Chondrocyte (in vitro differentiated cells): ENCODE measurements at regions not wholly inside any gene's neighbourhood (a gene's known extent, or its start where the extent isn't known, plus 50 kb on each side); places are given as distances from the start of the nearest gene placed in this dataset.

ENCODE experiments used
- DNase-seq: peaks from one replicate; pipeline ENCODE4 v3.0.0; 2021; ENCODE audit warnings: mixed read lengths, low spot score
- H3K27ac Mint-ChIP-seq: one replicate; pipeline ENCODE4 v1.8.0; 2021; ENCODE audit warnings: mild to moderate bottlenecking, moderate library complexity, mixed read lengths; ENCODE audit not compliant: unreplicated experiment
- H3K27me3 Mint-ChIP-seq: 2 replicates; pipeline ENCODE4 v1.8.0; 2021; ENCODE audit warnings: low read depth, mixed read lengths
- H3K36me3 Mint-ChIP-seq: 2 replicates; pipeline ENCODE4 v1.8.0; 2021; ENCODE audit warnings: low read depth, mixed read lengths
- H3K4me1 Mint-ChIP-seq: 2 replicates; pipeline ENCODE4 v1.8.0; 2021; ENCODE audit warnings: low read depth, mild to moderate bottlenecking, mixed read lengths
- H3K4me3 Mint-ChIP-seq: one replicate; pipeline ENCODE4 v1.8.0; 2021; ENCODE audit warnings: mild to moderate bottlenecking, moderate library complexity, mixed read lengths; ENCODE audit not compliant: unreplicated experiment
- H3K9me3 Mint-ChIP-seq: 2 replicates; pipeline ENCODE4 v1.8.0; 2021; ENCODE audit warnings: low read depth, mixed read lengths
- TF ChIP-seq, protein P1 (sequence below): fragments of 200-600 bp; sonication (generic); IDR thresholded peaks from 2 replicates; pipeline ENCODE4 v1.5.0; 2021; ENCODE audit warnings: antibody characterized with exemption, mild to moderate bottlenecking, moderate library complexity

DNA sequence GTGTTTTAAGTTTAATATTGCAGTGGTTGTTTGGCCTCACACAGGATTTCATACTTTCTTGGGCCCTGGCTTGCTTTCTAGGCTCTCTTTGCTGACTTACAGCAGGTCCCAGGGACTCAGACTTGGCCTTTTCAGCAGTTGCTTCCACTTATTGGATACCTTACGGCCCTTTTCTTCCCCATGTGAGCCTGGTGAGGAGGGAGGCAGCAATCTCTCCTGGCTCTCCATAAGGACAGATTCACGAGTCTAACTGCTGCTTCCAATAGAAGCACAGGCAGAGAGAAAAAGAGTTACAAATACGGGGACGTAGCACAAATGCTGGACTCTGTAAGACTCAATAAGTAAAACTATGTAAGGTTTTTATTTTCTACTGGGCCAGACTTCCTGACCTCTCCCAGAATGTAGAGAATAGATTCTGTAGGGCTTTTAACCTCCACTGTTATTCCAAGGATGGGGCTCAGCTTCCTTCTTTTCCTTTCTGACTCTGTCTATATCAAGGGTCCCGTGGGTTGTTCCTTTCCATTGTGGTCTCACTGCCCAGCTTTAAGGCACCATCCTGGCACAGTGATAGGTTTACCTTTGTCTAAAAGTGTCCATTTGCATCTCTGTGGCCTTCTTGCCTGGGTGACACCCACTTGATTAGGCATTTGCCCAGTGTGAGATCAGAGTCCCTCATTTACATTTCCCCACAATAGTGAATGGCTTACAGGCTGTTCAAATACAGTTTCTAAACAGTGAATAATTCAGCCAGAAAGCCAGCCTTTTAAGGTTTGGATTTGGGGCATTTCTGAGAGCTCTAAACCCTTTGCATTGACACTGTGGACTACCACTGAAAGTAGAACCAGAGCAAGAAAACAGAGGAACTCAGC, 92.8 kb downstream of the RASSF10 start:
- no peaks in the 10 kb centered on the region for H3K4me1 Mint-ChIP-seq
- H3K36me3 Mint-ChIP-seq = no peaks in the 10 kb centered on the region
- DNase-seq = no peak
- H3K4me3 Mint-ChIP-seq = no peak overlapping the region
- TF ChIP-seq, protein P1, sequence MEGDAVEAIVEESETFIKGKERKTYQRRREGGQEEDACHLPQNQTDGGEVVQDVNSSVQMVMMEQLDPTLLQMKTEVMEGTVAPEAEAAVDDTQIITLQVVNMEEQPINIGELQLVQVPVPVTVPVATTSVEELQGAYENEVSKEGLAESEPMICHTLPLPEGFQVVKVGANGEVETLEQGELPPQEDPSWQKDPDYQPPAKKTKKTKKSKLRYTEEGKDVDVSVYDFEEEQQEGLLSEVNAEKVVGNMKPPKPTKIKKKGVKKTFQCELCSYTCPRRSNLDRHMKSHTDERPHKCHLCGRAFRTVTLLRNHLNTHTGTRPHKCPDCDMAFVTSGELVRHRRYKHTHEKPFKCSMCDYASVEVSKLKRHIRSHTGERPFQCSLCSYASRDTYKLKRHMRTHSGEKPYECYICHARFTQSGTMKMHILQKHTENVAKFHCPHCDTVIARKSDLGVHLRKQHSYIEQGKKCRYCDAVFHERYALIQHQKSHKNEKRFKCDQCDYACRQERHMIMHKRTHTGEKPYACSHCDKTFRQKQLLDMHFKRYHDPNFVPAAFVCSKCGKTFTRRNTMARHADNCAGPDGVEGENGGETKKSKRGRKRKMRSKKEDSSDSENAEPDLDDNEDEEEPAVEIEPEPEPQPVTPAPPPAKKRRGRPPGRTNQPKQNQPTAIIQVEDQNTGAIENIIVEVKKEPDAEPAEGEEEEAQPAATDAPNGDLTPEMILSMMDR = no peak
- no peaks in the 10 kb centered on the region for H3K9me3 Mint-ChIP-seq
- H3K27ac Mint-ChIP-seq = no peak overlapping the region
- peaks cover 9% of the 10 kb centered on the region for H3K27me3 Mint-ChIP-seq

DNA sequence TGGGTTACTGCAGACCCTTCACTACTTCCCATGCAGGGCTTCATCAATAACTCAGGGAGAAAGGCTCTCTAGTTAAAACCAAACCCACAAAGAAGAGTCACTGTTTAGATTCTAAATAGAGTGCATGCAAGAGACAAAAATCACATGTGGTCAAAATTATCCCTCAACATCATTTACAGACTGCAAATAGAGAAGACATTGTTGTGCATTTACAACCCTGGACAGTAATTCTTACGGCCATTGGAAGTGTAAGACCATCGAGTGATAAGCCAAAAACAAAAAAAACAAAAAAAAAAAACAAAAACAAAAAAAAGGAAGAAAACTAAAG, 93.4 kb downstream of the RASSF10 start:
- Mint-ChIP-seq H3K36me3 (no peaks in the 10 kb centered on the region), H3K27ac (no peak overlapping the region), H3K9me3 (no peaks in the 10 kb centered on the region), H3K4me3 (no peak overlapping the region), H3K27me3 (peaks cover 9% of the 10 kb centered on the region), H3K4me1 (no peaks in the 10 kb centered on the region)
- no peak for DNase-seq
- TF ChIP-seq, protein P1 = no peak

DNA sequence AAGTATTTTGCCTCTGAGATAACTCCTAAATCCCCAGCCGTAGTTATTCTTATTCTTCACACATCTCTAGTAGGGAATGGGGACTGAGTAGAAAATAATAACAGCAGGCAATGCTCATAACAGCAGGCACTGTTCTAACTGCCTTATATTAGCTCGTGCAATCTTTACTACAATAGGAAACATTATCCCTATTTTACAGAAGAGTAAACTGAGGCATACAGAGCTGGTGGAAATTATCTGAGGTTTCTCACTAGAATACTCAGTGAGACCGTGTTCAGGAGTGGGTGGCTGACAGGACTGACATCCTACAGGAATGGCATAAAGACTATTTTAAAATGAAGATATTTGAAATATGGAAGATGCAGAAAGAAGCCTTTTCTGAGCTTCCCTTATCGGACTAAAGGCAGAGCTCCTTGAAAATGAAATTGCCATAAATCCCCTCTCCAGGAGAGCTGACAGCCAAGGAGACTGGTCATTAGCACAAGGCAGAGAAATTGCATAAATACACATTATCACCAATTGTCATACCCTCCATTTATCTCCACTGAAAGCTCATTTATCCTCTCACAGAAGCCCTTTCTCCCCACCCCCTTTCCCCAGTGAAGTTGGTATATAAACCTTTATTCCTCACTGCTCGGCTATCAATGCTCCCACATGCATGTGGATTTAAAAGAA, 93.9 kb downstream of the RASSF10 start:
- no peaks in the 10 kb centered on the region for H3K4me1 Mint-ChIP-seq
- no peak for DNase-seq
- H3K4me3 Mint-ChIP-seq = no peak overlapping the region
- no peaks in the 10 kb centered on the region for H3K9me3 Mint-ChIP-seq
- H3K27me3 Mint-ChIP-seq = peaks cover 9% of the 10 kb centered on the region
- TF ChIP-seq, protein P1 = no peak
- no peak overlapping the region for H3K27ac Mint-ChIP-seq
- no peaks in the 10 kb centered on the region for H3K36me3 Mint-ChIP-seq

DNA sequence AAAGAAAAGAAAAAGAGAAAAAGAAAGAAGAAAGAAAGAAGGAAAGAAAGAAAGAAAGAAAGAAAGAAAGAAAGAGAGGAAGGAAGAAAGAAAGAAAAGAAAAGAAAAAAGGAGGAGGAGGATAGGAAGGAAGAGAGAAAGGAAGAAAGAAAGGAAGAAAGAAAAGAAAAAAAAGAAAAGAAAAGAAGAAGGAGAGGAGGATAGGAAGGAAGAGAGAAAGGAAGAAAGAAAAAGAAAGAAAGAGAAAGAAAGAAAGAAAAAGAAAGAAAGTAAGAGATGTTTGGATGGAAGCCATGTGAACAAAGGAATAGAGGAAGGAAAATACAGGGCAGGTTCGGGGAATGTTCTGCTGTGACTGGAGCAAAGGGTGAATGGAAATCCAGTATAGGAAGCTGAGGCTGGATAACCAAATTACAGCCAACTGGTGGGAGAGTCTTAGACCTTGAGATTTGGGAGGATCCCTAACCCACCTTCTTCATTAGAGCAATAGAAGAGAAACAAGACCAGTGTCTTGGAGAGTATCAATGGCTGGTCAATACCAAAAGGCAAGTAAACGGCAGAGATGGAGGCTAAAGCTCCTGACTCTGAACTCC, 94.9 kb downstream of the RASSF10 start:
- no peak overlapping the region for H3K27ac Mint-ChIP-seq
- no peaks in the 10 kb centered on the region for H3K9me3 Mint-ChIP-seq
- TF ChIP-seq, protein P1 = no peak
- H3K4me3 Mint-ChIP-seq = no peak overlapping the region
- H3K27me3 Mint-ChIP-seq = peaks cover 9% of the 10 kb centered on the region
- no peak for DNase-seq
- H3K36me3 Mint-ChIP-seq = no peaks in the 10 kb centered on the region
- H3K4me1 Mint-ChIP-seq = no peaks in the 10 kb centered on the region

DNA sequence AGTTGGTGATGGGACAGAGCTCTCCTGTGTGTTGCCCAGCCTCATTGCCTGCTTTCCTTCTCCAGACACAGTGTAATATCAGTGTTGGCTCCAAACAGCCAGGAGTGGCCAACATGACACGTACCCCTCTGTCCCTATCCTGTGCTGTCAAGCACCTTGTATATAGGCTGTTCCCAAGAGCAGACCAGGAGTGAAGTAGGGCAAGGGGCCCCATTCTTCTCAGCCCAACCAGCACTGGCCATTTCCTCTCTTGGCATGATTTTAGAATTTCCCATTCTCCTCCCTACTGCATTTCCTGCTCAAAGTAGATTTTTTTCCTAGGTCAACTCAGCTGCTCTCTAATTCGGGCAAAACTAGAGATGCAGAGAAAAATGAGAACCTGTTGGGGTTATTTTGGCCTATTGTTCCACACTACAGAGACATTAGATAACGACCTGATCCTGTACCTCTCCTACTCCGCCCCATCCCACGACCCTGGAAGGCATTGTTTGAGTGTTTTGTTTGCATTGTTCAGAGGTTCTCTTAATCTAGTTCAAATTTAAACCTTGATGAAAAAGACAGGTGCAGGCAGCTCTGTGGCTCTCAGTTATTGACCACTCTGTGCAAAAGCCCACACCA, 95.6 kb downstream of the RASSF10 start:
- Mint-ChIP-seq H3K27ac (no peak overlapping the region), H3K36me3 (no peaks in the 10 kb centered on the region), H3K9me3 (no peaks in the 10 kb centered on the region), H3K4me3 (no peak overlapping the region), H3K4me1 (no peaks in the 10 kb centered on the region), H3K27me3 (peaks cover 9% of the 10 kb centered on the region)
- TF ChIP-seq, protein P1 = no peak
- no peak for DNase-seq
